Hematopoietic multipotent progenitor cell treated with erythropoietin and hydrocortisone succinate and interleukin-3 and kit ligand, for 8 days (in vitro differentiated cells): ENCODE measurements at regions not wholly inside any gene's neighbourhood (a gene's known extent, or its start where the extent isn't known, plus 50 kb on each side); places are given as distances from the start of the nearest gene placed in this dataset.

ENCODE experiments used
- DNase-seq: peaks from one replicate; pipeline ENCODE4 v3.0.0-alpha.2; 2015

- DNase-seq, result no peak
Observed at GRCh38 chr5:155434267-155434666, 420.7 kb downstream of the KIF4B start.

GRCh38 chr5:155434681-155435080 lies 421.1 kb downstream of the KIF4B start:
- no peak for DNase-seq

GRCh38 chr5:155441849-155442248 lies 428.3 kb downstream of the KIF4B start:
- no peak for DNase-seq

GRCh38 chr5:155451106-155451505 lies 437.6 kb downstream of the KIF4B start:
- DNase-seq, result no peak

GRCh38 chr5:155455791-155456514 lies 442.4 kb downstream of the KIF4B start:
- no peak for DNase-seq

GRCh38 chr5:155459889-155460500 lies 446.4 kb downstream of the KIF4B start:
- DNase-seq, result no peak

- DNase-seq, result no peak
Observed at GRCh38 chr5:155460501-155460931, 447.0 kb downstream of the KIF4B start.

GRCh38 chr5:155461304-155461703 lies 447.7 kb downstream of the KIF4B start:
- no peak for DNase-seq

- DNase-seq, result no peak
Observed at GRCh38 chr5:155466851-155467250, 453.3 kb downstream of the KIF4B start.

GRCh38 chr5:155471027-155471426 lies 457.5 kb downstream of the KIF4B start:
- no peak for DNase-seq

- DNase-seq, result no peak
Observed at GRCh38 chr5:155472780-155473179, 459.2 kb downstream of the KIF4B start.

GRCh38 chr5:155475318-155475717 lies 461.8 kb downstream of the KIF4B start:
- no peak for DNase-seq

- no peak for DNase-seq
Observed at GRCh38 chr5:155480731-155481131, 467.2 kb downstream of the KIF4B start.

- no peak for DNase-seq
Observed at GRCh38 chr5:155481182-155481581, 467.6 kb downstream of the KIF4B start.

GRCh38 chr5:155482428-155482827 lies 468.9 kb downstream of the KIF4B start:
- DNase-seq, result no peak

GRCh38 chr5:155485386-155485785 lies 471.8 kb downstream of the KIF4B start:
- no peak for DNase-seq

GRCh38 chr5:155489949-155490348 lies 476.4 kb downstream of the KIF4B start:
- DNase-seq, result no peak

- DNase-seq, result no peak
Observed at GRCh38 chr5:155492191-155492590, 478.6 kb downstream of the KIF4B start.

GRCh38 chr5:155504606-155505005 lies 491.1 kb downstream of the KIF4B start:
- no peak for DNase-seq

- DNase-seq, result no peak
Observed at GRCh38 chr5:155507363-155507762, 493.8 kb downstream of the KIF4B start.

GRCh38 chr5:155508673-155509072 lies 495.1 kb downstream of the KIF4B start:
- DNase-seq, result no peak

- DNase-seq, result no peak
Observed at GRCh38 chr5:155512329-155512728, 498.8 kb downstream of the KIF4B start.

- no peak for DNase-seq
Observed at GRCh38 chr5:155514105-155514563, 500.6 kb downstream of the KIF4B start.

GRCh38 chr5:155522540-155522939 lies 509.0 kb downstream of the KIF4B start:
- no peak for DNase-seq

GRCh38 chr5:155529362-155529761 lies 515.8 kb downstream of the KIF4B start:
- no peak for DNase-seq
